CD4-positive, CD25-positive, alpha-beta regulatory T cell (primary cell): ENCODE measurements at regions not wholly inside any gene's neighbourhood (a gene's known extent, or its start where the extent isn't known, plus 50 kb on each side); places are given as distances from the start of the nearest gene placed in this dataset.
A peak's percentile ranks its signal among the peaks of the same experiment; 100 is the strongest.

Experiments used
- ATAC-seq, 2 donors: fragments of 150-1000 bp; cut with Tn5 transposase; one replicate each; pipeline ENCODE4 v1.10.0; 2021; ENCODE audit warnings: low read depth in 2 of 2, moderate number of reproducible peaks in 2 of 2, moderate library complexity in 1 of 2
- DNase-seq, 3 donors: peaks; one replicate each; pipeline versions ENCODE4 v3.0.0 to v3.0.0-alpha.2; 2012 to 2022; ENCODE audit warnings: mixed read lengths in 1 of 3
- H3K27ac ChIP-seq: one replicate; pipeline ENCODE4 v1.7.0; 2013; ENCODE audit warnings: mild to moderate bottlenecking, low read length; ENCODE audit not compliant: insufficient read depth, poor library complexity, severe bottlenecking
- H3K27me3 ChIP-seq: one replicate; pipeline ENCODE4 v1.7.0; 2013; ENCODE audit warnings: low read length; ENCODE audit not compliant: control insufficient read depth, insufficient read depth
- H3K36me3 ChIP-seq: one replicate; pipeline ENCODE4 v1.7.0; 2013; ENCODE audit warnings: mild to moderate bottlenecking, low read length, moderate library complexity; ENCODE audit not compliant: control insufficient read depth, insufficient read depth
- H3K4me1 ChIP-seq: 2 replicates; pipeline ENCODE4 v1.7.0; 2013; ENCODE audit warnings: mild to moderate bottlenecking, low read length; ENCODE audit not compliant: insufficient read depth, control insufficient read depth, poor library complexity, severe bottlenecking
- H3K4me3 ChIP-seq: one replicate; pipeline ENCODE4 v1.7.0; 2013; ENCODE audit warnings: low read depth, mild to moderate bottlenecking, low read length, moderate library complexity
- H3K9me3 ChIP-seq, 2 experiments: 1 replicate in 1 of 2; 2 replicates in 1 of 2; pipeline ENCODE4 v1.7.0; 2013; ENCODE audit warnings: low read length in 2 of 2, mild to moderate bottlenecking in 1 of 2, moderate library complexity in 1 of 2; ENCODE audit not compliant: control insufficient read depth in 2 of 2
- H3K27ac Mint-ChIP-seq, 3 donors: one replicate each; pipeline ENCODE4 v1.8.0; 2020 to 2022; ENCODE audit warnings: mild to moderate bottlenecking in 3 of 3, mixed read lengths in 3 of 3, moderate library complexity in 2 of 3
- H3K27me3 Mint-ChIP-seq: one replicate; pipeline ENCODE4 v1.8.0; 2022; ENCODE audit warnings: mild to moderate bottlenecking, mixed read lengths
- H3K36me3 Mint-ChIP-seq: one replicate; pipeline ENCODE4 v1.8.0; 2020; ENCODE audit warnings: mixed read lengths
- H3K4me1 Mint-ChIP-seq, 4 donors: one replicate each; pipeline ENCODE4 v1.8.0; 2020 to 2022; ENCODE audit warnings: mixed read lengths in 4 of 4, mild to moderate bottlenecking in 1 of 4
- H3K4me3 Mint-ChIP-seq, 4 donors: one replicate each; pipeline ENCODE4 v1.8.0; 2020 to 2022; ENCODE audit warnings: mild to moderate bottlenecking in 4 of 4, mixed read lengths in 4 of 4, moderate library complexity in 3 of 4
- H3K9me3 Mint-ChIP-seq, 7 donors: one replicate each; pipeline ENCODE4 v1.8.0; 2020 to 2022; ENCODE audit warnings: mixed read lengths in 7 of 7, mild to moderate bottlenecking in 3 of 7, moderate library complexity in 2 of 7

DNA sequence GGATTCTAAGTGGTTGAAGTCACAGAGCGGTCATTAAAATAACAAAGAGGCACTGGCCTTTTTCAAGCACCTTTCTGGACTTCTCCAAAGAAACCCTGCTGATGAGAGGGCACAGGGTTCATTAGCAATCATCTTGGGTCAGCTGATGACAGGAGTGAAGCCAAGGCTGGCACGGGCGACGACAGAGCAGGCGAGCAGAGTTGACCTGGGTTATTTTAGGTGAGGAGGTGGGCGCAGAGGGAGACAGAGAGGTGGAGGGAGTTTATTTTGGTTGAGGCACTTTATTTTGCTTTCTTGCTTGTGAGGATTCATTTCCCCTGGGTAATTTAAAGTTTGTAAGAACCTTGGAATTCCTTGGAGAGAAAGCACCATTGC is 57.9 kb downstream of the OLIG1 start:
- no peak overlapping the region for H3K27ac ChIP-seq
- Mint-ChIP-seq H3K4me1 (peaks cover 0 to 7% (median 4%) of the 10 kb centered on the region in 4 donors), H3K27ac (no peak overlapping the region), H3K36me3 (no peaks in the 10 kb centered on the region), H3K4me3 (no peak overlapping the region), H3K27me3 (peaks cover 52% of the 10 kb centered on the region), H3K9me3 (no peaks in the 10 kb centered on the region)
- H3K4me3 ChIP-seq = no peak overlapping the region
- DNase-seq = no peak
- no peak for ATAC-seq
- no peaks in the 10 kb centered on the region for H3K36me3 ChIP-seq
- H3K4me1 ChIP-seq = peaks cover 6% of the 10 kb centered on the region
- H3K27me3 ChIP-seq = peaks cover 23% of the 10 kb centered on the region
- H3K9me3 ChIP-seq = no peaks in the 10 kb centered on the region

DNA sequence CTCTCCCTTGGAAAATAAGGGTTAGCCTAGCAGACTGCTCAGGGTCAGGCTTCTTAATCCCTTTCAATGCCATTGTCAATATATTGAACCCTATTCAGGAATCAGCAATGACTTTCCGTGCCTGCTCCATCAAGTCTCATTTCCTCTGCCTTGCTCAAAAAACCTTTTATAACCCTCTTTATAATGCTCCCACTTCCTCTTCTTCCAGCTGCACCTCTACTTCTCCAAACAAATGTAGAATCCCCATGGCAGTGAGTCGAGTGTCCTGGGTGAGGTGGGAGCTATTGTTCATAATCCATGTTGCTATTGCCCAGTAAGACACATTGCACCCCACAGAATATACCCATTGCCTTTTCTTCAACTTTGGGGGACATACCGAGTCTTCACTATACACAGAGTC is 58.6 kb downstream of the OLIG1 start:
- Histone ChIP-seq H3K27me3 (peaks cover 23% of the 10 kb centered on the region), H3K4me3 (no peak overlapping the region), H3K9me3 (no peaks in the 10 kb centered on the region), H3K4me1 (peaks cover 6% of the 10 kb centered on the region), H3K27ac (no peak overlapping the region), H3K36me3 (no peaks in the 10 kb centered on the region)
- ATAC-seq (no peak), DNase-seq (no peak)
- H3K27ac Mint-ChIP-seq = no peak overlapping the region
- H3K4me3 Mint-ChIP-seq = no peak overlapping the region
- no peaks in the 10 kb centered on the region for H3K9me3 Mint-ChIP-seq
- H3K36me3 Mint-ChIP-seq = no peaks in the 10 kb centered on the region
- peaks cover 0 to 7% (median 4%) of the 10 kb centered on the region in 4 donors for H3K4me1 Mint-ChIP-seq
- peaks cover 52% of the 10 kb centered on the region for H3K27me3 Mint-ChIP-seq

DNA sequence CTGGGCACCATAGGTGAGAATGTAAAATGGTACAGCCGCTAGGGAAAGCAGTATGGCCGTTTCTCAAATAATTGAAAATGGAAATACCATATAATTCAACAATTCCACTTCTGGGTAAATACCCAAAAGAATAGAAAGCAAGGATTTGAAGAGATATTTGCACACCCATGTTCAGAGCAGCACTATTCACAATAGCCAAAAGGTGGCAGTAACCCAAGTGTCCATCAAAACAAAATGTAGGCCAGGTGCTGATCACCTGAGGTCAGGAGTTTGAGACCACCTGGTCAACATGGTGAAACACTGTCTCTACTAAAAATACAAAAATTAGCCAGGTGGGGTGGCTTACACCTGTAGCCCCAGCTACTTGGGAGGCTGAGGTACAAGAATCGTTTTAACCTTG is 62.1 kb downstream of the OLIG1 start:
- peak in 1 of 3 donors; percentile 20 for DNase-seq
- H3K4me3 ChIP-seq = no peak overlapping the region
- H3K9me3 ChIP-seq = no peaks in the 10 kb centered on the region
- peaks cover 23% of the 10 kb centered on the region for H3K27me3 ChIP-seq
- no peak for ATAC-seq
- no peaks in the 10 kb centered on the region for H3K9me3 Mint-ChIP-seq
- H3K4me1 ChIP-seq = peaks cover 5% of the 10 kb centered on the region
- H3K27me3 Mint-ChIP-seq = peaks cover 44% of the 10 kb centered on the region
- H3K4me3 Mint-ChIP-seq = no peak overlapping the region
- no peak overlapping the region for H3K27ac ChIP-seq
- H3K4me1 Mint-ChIP-seq = peaks cover 0 to 5% (median 1%) of the 10 kb centered on the region in 4 donors
- H3K27ac Mint-ChIP-seq = no peak overlapping the region
- no peaks in the 10 kb centered on the region for H3K36me3 ChIP-seq
- no peaks in the 10 kb centered on the region for H3K36me3 Mint-ChIP-seq

DNA sequence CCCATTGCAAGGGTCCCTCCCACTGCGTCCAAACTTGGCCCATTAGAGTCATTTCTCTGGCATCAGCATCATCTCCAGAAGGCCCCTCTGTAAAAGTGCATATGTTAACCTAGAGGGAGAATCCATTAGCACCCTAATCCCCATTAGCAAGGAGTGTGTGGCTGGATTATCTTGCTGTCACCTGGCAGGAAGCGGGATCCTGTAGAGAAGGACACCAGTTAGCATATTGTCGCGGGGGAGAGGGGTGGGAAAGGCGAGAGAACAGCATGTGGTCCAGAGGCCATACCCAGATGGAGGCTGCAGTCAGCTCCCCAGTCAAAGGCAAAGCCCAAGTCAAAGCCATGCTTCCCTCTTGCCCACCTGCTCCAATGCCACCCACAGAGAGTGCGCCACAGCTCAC is 64.0 kb downstream of the OLIG1 start:
- Histone ChIP-seq H3K27me3 (peaks cover 11% of the 10 kb centered on the region), H3K4me3 (no peak overlapping the region), H3K36me3 (no peaks in the 10 kb centered on the region), H3K9me3 (no peaks in the 10 kb centered on the region), H3K4me1 (no peaks in the 10 kb centered on the region), H3K27ac (no peak overlapping the region)
- ATAC-seq (no peak), DNase-seq (no peak)
- H3K27ac Mint-ChIP-seq = no peak overlapping the region
- H3K4me3 Mint-ChIP-seq = no peak overlapping the region
- H3K4me1 Mint-ChIP-seq = no peaks in the 10 kb centered on the region
- H3K36me3 Mint-ChIP-seq = no peaks in the 10 kb centered on the region
- H3K9me3 Mint-ChIP-seq = no peaks in the 10 kb centered on the region
- peaks cover 36% of the 10 kb centered on the region for H3K27me3 Mint-ChIP-seq

DNA sequence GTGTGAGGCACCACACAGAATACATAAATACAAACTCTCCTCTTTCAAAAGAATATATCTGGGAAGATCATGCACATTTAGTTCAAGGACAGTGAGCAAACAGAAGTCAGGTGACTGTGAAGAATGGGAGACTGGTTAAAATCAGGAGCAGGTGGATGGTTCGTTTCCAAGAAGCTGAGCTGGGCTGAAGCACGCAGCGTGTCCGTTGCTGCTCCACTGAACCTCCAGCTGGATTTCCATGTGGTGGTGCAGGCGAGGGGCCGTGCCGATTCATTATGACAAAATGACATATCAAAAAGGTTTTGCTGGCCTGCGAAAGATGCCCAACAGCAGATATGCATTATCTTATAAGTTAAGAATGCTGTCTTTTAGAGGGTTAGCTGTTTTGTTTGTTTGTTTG is 66.0 kb downstream of the OLIG1 start:
- no peak for DNase-seq
- no peak for ATAC-seq
- H3K36me3 Mint-ChIP-seq = no peaks in the 10 kb centered on the region
- peaks cover 0 to 3% (median 0%) of the 10 kb centered on the region in 4 donors for H3K4me1 Mint-ChIP-seq
- Histone ChIP-seq H3K36me3 (no peaks in the 10 kb centered on the region), H3K4me3 (no peak overlapping the region), H3K9me3 (no peaks in the 10 kb centered on the region), H3K4me1 (no peaks in the 10 kb centered on the region), H3K27ac (no peak overlapping the region), H3K27me3 (peaks cover 5% of the 10 kb centered on the region)
- H3K4me3 Mint-ChIP-seq = no peak overlapping the region
- peaks cover 0 to 1% (median 0%) of the 10 kb centered on the region in 7 donors for H3K9me3 Mint-ChIP-seq
- H3K27ac Mint-ChIP-seq = no peak overlapping the region
- peaks cover 23% of the 10 kb centered on the region for H3K27me3 Mint-ChIP-seq

DNA sequence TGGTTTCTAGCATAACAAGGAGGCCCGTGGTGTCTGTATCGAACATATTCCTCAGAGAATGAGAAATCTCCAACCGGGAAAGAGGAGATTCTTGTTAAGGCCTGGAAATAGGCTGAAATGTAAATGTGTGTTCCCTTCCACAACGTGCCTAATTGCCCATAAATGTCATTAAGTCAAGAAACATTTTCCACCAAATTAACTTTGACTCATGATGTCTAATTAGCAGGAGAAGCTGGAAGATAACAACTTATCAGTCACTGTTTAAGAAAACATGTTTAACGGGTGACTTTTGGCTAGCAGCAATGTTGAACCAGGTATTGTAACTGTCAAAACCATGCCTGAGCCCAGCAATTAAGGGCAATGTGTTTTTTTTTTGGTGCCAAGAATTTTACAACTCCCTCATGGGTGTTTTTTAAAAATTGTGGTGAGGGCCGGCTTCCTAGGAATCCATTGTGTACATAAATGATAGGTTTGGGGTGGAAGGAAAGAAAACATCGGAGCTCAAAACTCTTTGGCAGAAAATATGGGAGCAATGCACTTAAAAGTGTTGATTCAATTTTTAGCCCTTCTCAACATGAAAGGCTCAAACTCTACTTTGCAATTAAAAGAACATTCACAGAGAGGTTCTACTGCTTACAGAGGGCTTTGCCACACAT is 67.0 kb downstream of the OLIG1 start:
- no peaks in the 10 kb centered on the region for H3K4me1 ChIP-seq
- no peak overlapping the region for H3K27ac ChIP-seq
- Mint-ChIP-seq H3K4me1 (peaks cover 0 to 3% (median 0%) of the 10 kb centered on the region in 4 donors), H3K27me3 (peaks cover 16% of the 10 kb centered on the region), H3K36me3 (no peaks in the 10 kb centered on the region), H3K9me3 (peaks cover 0 to 1% (median 0%) of the 10 kb centered on the region in 7 donors), H3K4me3 (no peak overlapping the region), H3K27ac (no peak overlapping the region)
- H3K36me3 ChIP-seq = no peaks in the 10 kb centered on the region
- ATAC-seq = no peak
- H3K4me3 ChIP-seq = no peak overlapping the region
- no peak for DNase-seq
- no peaks in the 10 kb centered on the region for H3K9me3 ChIP-seq
- H3K27me3 ChIP-seq = no peaks in the 10 kb centered on the region

DNA sequence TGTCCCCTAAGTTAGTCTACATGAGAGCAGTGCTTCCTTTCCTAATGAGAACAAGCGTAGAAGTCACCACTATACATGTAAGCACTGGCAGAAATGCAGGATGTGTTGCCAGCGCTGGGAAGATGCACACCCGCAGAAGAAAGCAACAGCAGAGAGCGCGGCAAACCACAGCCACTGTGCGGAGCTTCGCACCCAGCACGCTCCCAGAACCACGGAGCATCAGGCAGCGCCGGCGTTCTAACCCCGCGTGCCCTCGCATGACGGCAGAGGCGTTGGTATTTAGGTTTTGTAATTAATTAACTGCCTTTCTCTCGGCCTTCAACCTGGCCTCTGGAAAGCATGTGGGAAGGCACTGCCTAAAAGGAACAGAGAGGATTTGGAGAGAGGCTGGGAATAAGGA is 69.1 kb downstream of the OLIG1 start:
- Mint-ChIP-seq H3K27ac (peak overlapping the region in 1 of 3 donors; percentile 83), H3K9me3 (peaks cover 0 to 1% (median 0%) of the 10 kb centered on the region in 7 donors), H3K27me3 (peaks cover 9% of the 10 kb centered on the region), H3K4me3 (no peak overlapping the region), H3K36me3 (no peaks in the 10 kb centered on the region), H3K4me1 (peaks cover 0 to 3% (median under 1%) of the 10 kb centered on the region in 4 donors)
- Histone ChIP-seq H3K36me3 (no peaks in the 10 kb centered on the region), H3K9me3 (no peaks in the 10 kb centered on the region), H3K4me1 (no peaks in the 10 kb centered on the region), H3K27ac (no peak overlapping the region), H3K4me3 (no peak overlapping the region), H3K27me3 (no peaks in the 10 kb centered on the region)
- DNase-seq = no peak
- ATAC-seq = no peak

DNA sequence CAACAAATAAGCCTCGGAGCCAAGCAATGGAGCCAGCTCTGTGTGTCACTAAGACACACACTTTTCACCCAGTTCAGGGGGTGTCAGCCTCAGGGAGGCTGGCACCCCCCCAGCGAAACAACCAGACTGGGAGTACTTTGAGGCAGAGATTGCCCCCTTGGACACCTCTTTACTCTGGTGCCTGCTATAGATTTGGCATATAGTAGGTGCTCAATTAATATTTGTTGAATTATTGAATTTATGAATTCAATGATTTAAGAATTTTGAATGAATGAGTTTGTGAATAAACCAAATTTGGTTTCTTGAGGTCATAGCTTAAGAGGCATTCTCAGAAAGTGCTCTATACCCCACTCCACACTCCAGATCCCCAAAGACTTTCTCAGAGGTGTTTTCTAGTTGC is 70.3 kb downstream of the OLIG1 start:
- H3K27ac Mint-ChIP-seq = no peak overlapping the region

More for the DNA sequence above, 70.3 kb downstream of the OLIG1 start:
- H3K9me3 ChIP-seq = no peaks in the 10 kb centered on the region
- H3K4me3 ChIP-seq = no peak overlapping the region
- no peaks in the 10 kb centered on the region for H3K27me3 ChIP-seq
- no peak overlapping the region for H3K27ac ChIP-seq
- DNase-seq (no peak), ATAC-seq (no peak)
- H3K4me1 ChIP-seq = no peaks in the 10 kb centered on the region
- Mint-ChIP-seq H3K27me3 (peaks cover 13% of the 10 kb centered on the region), H3K9me3 (peaks cover 0 to 1% (median 0%) of the 10 kb centered on the region in 7 donors), H3K36me3 (no peaks in the 10 kb centered on the region), H3K4me3 (no peak overlapping the region), H3K4me1 (peaks cover 0 to 3% (median under 1%) of the 10 kb centered on the region in 4 donors)
- H3K36me3 ChIP-seq = no peaks in the 10 kb centered on the region
